ENCODE measurements at regions not wholly inside any gene's neighbourhood (a gene's known extent, or its start where the extent isn't known, plus 50 kb on each side); places are given as distances from the start of the nearest gene placed in this dataset.

DNA sequence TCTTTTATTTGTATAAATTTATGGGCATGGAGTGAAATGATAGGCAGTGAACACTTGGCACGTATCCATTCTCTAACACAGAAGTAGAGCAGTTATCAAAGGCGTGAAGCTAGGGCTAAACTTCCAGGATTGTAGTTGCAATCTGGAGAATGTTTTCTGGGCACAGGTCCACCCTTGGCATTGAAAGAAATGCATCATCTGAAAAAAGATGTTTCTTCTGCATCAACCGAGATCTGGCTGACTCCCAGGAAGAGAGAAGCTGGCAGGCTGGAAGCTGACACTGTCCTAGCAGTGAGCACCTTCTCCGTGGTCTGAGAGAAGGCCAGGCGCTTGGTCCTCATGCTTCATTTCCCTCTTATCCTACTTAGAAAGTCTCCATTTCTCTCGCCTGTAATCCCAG is 600.0 kb downstream of the BRD1 start:
- TF ChIP-seq, protein P1, sequence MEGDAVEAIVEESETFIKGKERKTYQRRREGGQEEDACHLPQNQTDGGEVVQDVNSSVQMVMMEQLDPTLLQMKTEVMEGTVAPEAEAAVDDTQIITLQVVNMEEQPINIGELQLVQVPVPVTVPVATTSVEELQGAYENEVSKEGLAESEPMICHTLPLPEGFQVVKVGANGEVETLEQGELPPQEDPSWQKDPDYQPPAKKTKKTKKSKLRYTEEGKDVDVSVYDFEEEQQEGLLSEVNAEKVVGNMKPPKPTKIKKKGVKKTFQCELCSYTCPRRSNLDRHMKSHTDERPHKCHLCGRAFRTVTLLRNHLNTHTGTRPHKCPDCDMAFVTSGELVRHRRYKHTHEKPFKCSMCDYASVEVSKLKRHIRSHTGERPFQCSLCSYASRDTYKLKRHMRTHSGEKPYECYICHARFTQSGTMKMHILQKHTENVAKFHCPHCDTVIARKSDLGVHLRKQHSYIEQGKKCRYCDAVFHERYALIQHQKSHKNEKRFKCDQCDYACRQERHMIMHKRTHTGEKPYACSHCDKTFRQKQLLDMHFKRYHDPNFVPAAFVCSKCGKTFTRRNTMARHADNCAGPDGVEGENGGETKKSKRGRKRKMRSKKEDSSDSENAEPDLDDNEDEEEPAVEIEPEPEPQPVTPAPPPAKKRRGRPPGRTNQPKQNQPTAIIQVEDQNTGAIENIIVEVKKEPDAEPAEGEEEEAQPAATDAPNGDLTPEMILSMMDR (IDR thresholded peaks at IDR 0.05) = no peak
- no peak for TF ChIP-seq ZFX (IDR thresholded peaks at IDR 0.05; ENCODE audit: borderline replicate concordance)
